ENCODE measurements at regions not wholly inside any gene's neighbourhood (a gene's known extent, or its start where the extent isn't known, plus 50 kb on each side); places are given as distances from the start of the nearest gene placed in this dataset.
A peak's percentile ranks its signal among the peaks of the same experiment; 100 is the strongest.
"Not testable (repeated sequence)": the region's sequence is repeated elsewhere in the genome, so short reads cannot be mapped to it uniquely, and the experiment has no call there.

- DNase-seq, result no peak
Observed at GRCh38 chr2:31813016-31813415, 197.8 kb downstream of the MEMO1 start.

DNA sequence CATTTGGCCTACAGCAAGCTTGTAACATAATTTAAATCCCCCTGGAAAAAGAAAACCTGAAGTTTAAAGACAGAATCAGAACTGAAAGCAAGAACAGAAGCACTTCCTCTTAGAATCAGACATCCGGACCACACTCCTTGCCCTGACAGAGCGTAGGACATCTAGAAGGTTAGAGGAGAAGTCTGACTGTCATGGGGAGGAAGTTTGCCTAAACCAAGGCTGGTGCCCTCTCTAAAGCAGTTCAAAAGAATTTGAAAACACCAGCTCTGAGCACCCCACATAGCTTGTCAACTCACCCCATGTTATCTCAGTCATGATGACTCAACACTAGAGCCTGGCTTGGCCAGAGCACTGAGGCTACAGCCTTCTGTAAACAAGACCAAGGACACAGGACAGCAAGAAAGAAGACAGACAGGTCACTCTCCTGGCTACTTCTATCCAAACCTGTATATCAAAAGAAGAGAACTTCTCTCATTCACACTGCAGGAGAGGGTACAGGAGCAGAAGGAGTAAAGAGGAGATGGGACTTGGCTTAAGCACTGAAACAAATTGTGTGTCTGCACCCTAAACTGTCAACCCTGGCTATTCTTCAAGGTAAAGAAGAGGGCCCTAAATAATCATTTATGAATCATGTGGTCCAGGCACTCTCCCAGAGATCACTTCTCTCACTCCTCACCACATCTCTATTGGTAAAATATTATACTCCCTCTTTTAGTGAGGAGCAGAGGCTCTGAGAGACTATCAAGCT is 198.6 kb downstream of the MEMO1 start:
- DNase-seq, result peak; percentile 7

DNA sequence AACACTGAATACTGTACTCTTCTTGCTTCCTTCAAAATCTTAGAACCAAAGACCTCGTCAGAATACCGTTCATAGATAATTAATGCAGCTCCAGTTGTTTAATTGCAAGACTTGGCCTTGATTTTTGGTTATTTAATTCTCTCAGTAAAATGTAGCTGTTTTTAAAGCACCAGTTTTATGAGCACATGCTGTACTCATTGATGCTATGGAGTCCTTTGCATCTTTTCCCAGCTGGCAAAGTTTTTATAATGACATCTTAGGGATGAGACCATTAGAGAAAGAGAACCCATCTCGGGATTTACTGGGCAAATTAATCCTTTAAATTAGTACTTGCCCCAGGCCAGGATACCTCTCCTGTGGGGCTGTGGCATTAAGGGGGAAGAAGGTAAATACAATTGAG is 199.3 kb downstream of the MEMO1 start:
- no peak for DNase-seq

GRCh38 chr2:31810200-31810917 is 200.4 kb downstream of the MEMO1 start:
- no peak for DNase-seq

DNA sequence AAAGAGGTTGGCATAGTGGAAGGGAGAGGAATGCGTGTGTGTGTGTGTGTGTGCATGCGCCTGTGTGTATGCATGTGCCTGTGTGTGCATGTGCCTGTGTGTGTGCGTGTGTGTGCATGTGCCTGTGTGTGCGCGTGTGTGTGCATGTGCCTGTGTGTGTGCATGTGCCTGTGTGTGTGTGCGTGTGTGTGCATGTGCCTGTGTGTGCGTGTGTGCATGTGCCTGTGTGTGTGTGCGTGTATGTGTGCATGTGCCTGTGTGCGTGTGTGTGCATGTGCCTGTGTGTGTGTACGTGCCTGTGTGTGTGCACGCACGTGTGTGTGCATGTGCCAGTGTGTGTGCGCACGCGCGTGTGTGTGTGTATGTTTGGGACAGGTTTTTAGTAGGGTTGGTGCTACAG is 205.1 kb downstream of the MEMO1 start:
- DNase-seq, result no peak

DNA sequence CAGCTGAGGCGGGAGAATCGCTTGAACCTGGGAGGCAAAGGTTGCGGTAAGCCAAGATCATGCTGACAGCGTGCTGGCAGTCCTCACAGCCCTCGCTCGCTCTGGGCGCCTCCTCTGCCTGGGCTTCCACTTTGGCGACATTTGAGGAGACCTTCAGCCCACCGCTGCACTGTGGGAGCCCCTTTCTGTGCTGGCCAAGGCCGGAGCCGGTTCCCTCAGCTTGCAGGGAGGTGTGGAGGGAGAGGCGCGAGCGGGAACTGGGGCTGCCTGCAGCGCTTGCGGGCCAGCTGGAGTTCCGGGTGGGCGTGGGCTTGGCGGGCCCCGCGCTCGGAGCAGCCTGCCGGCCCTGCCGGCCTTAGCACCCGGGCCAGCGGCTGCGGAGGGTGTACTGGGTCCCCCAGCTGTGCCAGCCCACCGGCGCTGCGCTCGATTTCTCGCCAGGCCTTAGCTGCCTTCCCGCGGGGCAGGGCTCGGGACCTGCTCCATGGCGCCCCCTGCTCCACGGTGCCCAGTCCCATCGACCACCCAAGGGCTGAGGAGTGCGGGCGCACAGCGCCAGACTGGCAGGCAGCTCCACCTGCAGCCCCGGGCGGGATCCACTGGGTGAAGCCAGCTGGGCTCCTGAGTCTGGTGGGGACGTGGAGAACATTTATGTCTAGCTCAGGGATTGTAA is 207.2 kb downstream of the MEMO1 start:
- not testable (repeated sequence) for DNase-seq

DNA sequence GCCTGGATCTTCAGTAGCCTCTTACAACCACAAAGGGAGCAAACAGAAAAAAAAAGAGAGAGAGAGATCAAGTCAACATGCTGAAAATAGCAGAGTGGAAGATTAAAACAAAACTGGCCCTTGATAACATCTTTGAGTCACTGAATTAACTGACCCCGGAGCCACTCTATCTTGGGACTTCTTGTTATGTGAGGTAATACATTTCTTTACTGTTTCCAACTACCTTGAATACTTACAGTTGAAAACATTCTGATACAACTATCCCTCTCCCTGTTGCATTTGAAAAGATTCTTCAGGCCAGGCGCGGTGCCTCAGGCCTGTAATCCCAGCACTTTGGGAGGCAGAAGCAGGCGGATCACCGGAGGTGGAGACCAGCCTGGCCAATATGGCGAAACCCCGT is 208.1 kb downstream of the MEMO1 start:
- no peak for DNase-seq

DNA sequence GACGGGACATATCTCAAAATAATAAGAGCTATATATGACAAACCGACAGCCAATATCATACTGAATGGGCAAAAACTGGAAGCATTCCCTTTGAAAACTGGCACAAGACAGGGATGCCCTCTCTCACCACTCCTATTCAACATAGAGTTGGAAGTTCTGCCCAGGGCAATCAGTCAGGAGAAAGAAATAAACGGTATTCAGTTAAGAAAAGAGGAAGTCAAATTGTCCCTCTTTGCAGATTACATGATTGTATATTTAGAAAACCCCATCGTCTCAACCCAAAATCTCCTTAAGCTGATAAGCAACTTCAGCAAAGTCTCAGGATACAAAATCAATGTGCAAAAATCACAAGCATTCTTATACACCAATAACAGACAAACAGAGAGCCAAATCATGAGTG is 211.5 kb downstream of the MEMO1 start:
- not testable (repeated sequence) for DNase-seq

GRCh38 chr2:31788273-31788672 is 207.5 kb upstream of the SRD5A2 start:
- DNase-seq, result no peak

DNA sequence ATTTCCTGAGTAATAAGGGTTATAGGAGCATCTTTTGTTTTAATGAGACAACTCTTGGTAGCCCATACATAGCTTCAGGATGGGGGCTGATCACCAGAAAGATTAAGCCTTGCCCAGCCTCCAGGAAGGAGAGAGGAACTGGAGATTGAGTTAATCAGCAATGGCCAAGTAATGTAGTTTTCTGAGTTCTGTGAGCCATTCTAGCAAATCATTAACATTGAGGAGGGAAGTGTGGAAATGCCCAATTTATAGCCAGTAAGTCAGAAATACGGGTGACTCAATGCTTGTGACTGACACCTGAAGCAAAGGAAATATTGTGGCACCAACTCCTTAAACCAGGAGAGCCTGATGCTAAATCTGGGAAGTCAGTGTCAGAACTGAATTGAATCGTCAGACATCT is 205.1 kb upstream of the SRD5A2 start:
- no peak for DNase-seq

- no peak for DNase-seq
Observed at GRCh38 chr2:31784868-31785267, 204.1 kb upstream of the SRD5A2 start.

DNA sequence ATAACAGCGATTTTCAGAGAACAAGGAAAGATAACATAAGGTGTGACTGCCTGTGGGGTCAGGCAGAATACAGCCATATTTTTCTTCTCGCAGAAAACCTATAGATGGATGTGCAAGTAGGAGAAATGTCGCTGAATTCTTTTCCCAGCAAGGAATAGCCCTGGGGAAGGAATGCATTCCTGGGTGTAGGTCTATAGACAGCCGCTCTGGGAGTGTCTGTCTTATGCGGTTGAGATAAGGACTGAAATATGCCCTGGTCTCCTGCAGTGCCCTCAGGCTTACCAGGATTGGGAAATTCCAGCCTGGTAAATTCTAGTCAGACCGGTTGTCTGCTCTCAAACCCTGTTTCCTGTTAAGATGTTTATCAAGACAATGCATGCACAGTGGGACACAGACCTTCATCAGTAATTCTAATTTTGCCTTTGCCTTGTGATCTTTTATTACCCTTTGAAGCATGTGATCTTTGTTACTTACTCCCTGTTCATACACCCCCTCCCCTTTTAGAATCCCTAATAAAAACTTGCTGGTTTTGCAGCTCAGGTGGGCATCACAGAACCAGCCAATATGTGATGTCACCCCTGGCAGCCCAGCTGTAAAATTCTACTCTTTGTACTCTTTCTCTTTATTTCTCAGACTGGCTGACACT is 202.8 kb upstream of the SRD5A2 start:
- not testable (repeated sequence) for DNase-seq

DNA sequence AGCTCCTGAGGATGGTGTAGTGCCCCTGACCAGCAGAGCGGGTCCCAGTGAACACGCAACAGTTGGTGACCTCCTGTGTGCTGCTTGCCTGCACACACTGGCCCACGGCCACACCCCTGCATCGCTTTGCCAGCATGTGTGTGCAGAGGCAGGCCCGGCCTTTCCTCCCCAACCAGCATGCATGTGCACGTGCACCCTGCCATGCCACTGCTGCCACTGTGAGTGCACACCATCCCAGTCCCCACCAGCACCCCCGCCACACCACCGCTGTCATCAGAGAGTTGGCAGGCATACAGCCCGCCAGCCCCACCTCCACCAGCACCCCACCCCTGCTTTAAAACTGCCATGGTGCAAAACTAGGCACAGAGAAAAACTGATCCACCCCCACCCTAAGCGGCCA is 197.4 kb upstream of the SRD5A2 start:
- DNase-seq, result no peak

DNA sequence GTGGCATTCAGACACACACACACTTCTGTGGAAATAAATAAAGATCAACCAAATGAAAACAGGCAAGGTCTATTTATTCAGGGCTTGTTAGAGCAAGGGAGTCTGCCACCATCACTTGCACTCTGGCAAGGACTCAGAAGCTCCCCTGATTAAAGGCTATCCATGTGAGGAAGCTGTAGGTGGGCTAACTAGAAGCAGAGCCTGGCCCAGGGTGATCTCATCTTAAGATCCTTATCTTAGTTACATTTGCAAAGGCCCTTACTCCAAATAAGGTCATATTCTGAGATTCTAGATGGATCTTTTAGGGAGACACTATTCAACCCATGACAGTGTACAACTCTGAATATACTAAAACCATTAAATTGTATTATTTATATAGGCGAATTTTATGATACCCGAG is 190.0 kb upstream of the SRD5A2 start:
- DNase-seq, result no peak

- DNase-seq, result no peak
Observed at GRCh38 chr2:31765078-31765945, 184.6 kb upstream of the SRD5A2 start.

- no peak for DNase-seq
Observed at GRCh38 chr2:31764169-31764568, 183.4 kb upstream of the SRD5A2 start.

DNA sequence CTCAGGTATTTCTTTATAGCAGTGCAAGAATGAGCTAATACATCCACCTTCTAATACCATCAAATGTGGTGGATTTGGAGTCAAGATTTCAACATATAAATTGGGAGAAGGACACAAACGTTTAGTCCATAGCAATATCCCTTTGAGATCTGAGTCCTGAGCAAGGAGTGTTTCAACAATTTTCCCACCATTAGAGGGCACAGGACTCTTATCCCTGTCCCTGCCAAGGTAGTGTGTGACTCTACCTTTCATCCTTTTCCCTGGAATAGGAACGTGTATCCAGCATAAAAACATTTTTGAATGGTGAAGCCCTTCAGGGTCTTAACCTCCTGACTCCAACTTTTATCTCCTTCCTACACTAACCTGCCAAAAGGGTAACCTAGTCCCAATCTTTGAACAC is 181.3 kb upstream of the SRD5A2 start:
- DNase-seq, result no peak

- not testable (repeated sequence) for DNase-seq
Observed at GRCh38 chr2:31757351-31757750, 176.6 kb upstream of the SRD5A2 start.

- DNase-seq, result not testable (repeated sequence)
Observed at GRCh38 chr2:31748746-31749145, 168.0 kb upstream of the SRD5A2 start.

- DNase-seq, result no peak
Observed at GRCh38 chr2:31748041-31748440, 167.3 kb upstream of the SRD5A2 start.

DNA sequence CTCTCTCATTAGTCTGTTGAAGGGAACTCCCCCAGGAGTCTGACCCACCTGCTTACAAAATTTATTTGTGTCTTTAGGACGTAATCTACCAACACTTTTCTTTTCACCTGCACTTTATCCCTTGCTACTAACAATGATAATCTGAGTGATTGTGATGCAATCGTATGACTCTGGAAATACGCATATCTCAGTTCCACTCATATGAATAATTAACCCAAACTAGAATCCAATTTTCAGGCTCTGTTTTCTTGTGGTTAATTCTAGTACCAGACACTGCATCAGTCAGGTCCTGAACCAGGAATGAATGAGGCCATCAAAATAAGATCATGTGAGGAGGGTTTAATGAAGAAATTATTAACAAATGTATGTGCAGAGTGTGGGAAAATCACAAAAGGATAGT is 158.4 kb upstream of the SRD5A2 start:
- DNase-seq, result no peak

GRCh38 chr2:31736695-31737454 is 156.1 kb upstream of the SRD5A2 start:
- no peak for DNase-seq
